ENCODE measurements at regions not wholly inside any gene's neighbourhood (a gene's known extent, or its start where the extent isn't known, plus 50 kb on each side); places are given as distances from the start of the nearest gene placed in this dataset.

GRCh38 chr18:29161429-29161828 lies 984.5 kb upstream of the CDH2 start:
- no peak for DNase-seq (ENCODE audit: extremely low read depth, insufficient read length)
- no peak overlapping the region for H3K4me3 ChIP-seq (replicated peaks; ENCODE audit: low read depth, low read length)
- H3K27me3 ChIP-seq (replicated peaks; ENCODE audit: control insufficient read depth, insufficient read depth, low read length) = no peaks in the 10 kb centered on the region
- TF ChIP-seq, protein P1, sequence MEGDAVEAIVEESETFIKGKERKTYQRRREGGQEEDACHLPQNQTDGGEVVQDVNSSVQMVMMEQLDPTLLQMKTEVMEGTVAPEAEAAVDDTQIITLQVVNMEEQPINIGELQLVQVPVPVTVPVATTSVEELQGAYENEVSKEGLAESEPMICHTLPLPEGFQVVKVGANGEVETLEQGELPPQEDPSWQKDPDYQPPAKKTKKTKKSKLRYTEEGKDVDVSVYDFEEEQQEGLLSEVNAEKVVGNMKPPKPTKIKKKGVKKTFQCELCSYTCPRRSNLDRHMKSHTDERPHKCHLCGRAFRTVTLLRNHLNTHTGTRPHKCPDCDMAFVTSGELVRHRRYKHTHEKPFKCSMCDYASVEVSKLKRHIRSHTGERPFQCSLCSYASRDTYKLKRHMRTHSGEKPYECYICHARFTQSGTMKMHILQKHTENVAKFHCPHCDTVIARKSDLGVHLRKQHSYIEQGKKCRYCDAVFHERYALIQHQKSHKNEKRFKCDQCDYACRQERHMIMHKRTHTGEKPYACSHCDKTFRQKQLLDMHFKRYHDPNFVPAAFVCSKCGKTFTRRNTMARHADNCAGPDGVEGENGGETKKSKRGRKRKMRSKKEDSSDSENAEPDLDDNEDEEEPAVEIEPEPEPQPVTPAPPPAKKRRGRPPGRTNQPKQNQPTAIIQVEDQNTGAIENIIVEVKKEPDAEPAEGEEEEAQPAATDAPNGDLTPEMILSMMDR (IDR thresholded peaks at IDR 0.05; ENCODE audit: insufficient read depth, low read length, poor library complexity, severe bottlenecking) = no peak
- no peaks in the 10 kb centered on the region for H3K36me3 ChIP-seq (ENCODE audit: control insufficient read depth, insufficient read depth, low read length)

DNA sequence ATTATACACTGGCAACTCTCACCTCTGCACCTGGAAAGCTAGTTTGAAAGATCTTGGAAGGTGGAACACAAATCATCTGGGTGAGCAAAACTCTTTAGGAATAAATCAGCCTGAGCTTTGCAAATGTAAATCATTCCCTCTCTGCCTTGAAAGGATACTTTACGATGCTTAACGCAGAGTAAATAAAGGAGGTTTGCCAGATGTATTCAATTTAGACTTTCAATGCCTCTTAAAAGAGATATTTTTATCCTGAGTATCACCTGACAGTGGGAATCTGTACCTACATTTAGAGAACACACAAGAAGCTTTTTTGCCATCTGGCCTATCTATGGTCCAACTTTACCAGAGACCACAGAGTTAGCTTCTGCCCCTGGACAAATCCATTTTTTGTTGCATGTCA lies 983.2 kb upstream of the CDH2 start:
- H3K4me3 ChIP-seq (replicated peaks; ENCODE audit: low read depth, low read length) = no peak overlapping the region
- no peak for DNase-seq (ENCODE audit: extremely low read depth, insufficient read length)
- H3K27me3 ChIP-seq (replicated peaks; ENCODE audit: control insufficient read depth, insufficient read depth, low read length) = no peaks in the 10 kb centered on the region

GRCh38 chr18:29157905-29158304 lies 981.0 kb upstream of the CDH2 start:
- DNase-seq (ENCODE audit: extremely low read depth, insufficient read length) = no peak
- no peaks in the 10 kb centered on the region for H3K27me3 ChIP-seq (replicated peaks; ENCODE audit: control insufficient read depth, insufficient read depth, low read length)
- H3K4me3 ChIP-seq (replicated peaks; ENCODE audit: low read depth, low read length) = no peak overlapping the region
- no peaks in the 10 kb centered on the region for H3K36me3 ChIP-seq (ENCODE audit: control insufficient read depth, insufficient read depth, low read length)
- TF ChIP-seq, protein P1 (IDR thresholded peaks at IDR 0.05; ENCODE audit: insufficient read depth, low read length, poor library complexity, severe bottlenecking) = no peak

More for the DNA sequence above, 983.2 kb upstream of the CDH2 start:
- TF ChIP-seq, protein P1 (IDR thresholded peaks at IDR 0.05; ENCODE audit: insufficient read depth, low read length, poor library complexity, severe bottlenecking) = no peak
- H3K36me3 ChIP-seq (ENCODE audit: control insufficient read depth, insufficient read depth, low read length) = no peaks in the 10 kb centered on the region

GRCh38 chr18:29157057-29157780 lies 980.3 kb upstream of the CDH2 start:
- no peak for DNase-seq (ENCODE audit: extremely low read depth, insufficient read length)
- H3K36me3 ChIP-seq (ENCODE audit: control insufficient read depth, insufficient read depth, low read length) = no peaks in the 10 kb centered on the region
- H3K27me3 ChIP-seq (replicated peaks; ENCODE audit: control insufficient read depth, insufficient read depth, low read length) = no peaks in the 10 kb centered on the region
- TF ChIP-seq, protein P1 (IDR thresholded peaks at IDR 0.05; ENCODE audit: insufficient read depth, low read length, poor library complexity, severe bottlenecking) = no peak
- no peak overlapping the region for H3K4me3 ChIP-seq (replicated peaks; ENCODE audit: low read depth, low read length)

GRCh38 chr18:29156531-29156930 lies 979.6 kb upstream of the CDH2 start:
- no peaks in the 10 kb centered on the region for H3K27me3 ChIP-seq (replicated peaks; ENCODE audit: control insufficient read depth, insufficient read depth, low read length)
- TF ChIP-seq, protein P1 (IDR thresholded peaks at IDR 0.05; ENCODE audit: insufficient read depth, low read length, poor library complexity, severe bottlenecking) = no peak
- H3K4me3 ChIP-seq (replicated peaks; ENCODE audit: low read depth, low read length) = no peak overlapping the region
- H3K36me3 ChIP-seq (ENCODE audit: control insufficient read depth, insufficient read depth, low read length) = no peaks in the 10 kb centered on the region
- DNase-seq (ENCODE audit: extremely low read depth, insufficient read length) = no peak
